ENCODE measurements at regions not wholly inside any gene's neighbourhood (a gene's known extent, or its start where the extent isn't known, plus 50 kb on each side); places are given as distances from the start of the nearest gene placed in this dataset.
"Not testable (repeated sequence)": the region's sequence is repeated elsewhere in the genome, so short reads cannot be mapped to it uniquely, and the experiment has no call there.

GRCh38 chr7:65621580-65622201 lies 248.0 kb downstream of the ZNF92 start:
- DNase-seq (ENCODE audit: low read depth): peak; percentile 20

GRCh38 chr7:65631236-65631635 lies 241.6 kb upstream of the VKORC1L1 start:
- not testable (repeated sequence) for DNase-seq (ENCODE audit: low read depth)

DNA sequence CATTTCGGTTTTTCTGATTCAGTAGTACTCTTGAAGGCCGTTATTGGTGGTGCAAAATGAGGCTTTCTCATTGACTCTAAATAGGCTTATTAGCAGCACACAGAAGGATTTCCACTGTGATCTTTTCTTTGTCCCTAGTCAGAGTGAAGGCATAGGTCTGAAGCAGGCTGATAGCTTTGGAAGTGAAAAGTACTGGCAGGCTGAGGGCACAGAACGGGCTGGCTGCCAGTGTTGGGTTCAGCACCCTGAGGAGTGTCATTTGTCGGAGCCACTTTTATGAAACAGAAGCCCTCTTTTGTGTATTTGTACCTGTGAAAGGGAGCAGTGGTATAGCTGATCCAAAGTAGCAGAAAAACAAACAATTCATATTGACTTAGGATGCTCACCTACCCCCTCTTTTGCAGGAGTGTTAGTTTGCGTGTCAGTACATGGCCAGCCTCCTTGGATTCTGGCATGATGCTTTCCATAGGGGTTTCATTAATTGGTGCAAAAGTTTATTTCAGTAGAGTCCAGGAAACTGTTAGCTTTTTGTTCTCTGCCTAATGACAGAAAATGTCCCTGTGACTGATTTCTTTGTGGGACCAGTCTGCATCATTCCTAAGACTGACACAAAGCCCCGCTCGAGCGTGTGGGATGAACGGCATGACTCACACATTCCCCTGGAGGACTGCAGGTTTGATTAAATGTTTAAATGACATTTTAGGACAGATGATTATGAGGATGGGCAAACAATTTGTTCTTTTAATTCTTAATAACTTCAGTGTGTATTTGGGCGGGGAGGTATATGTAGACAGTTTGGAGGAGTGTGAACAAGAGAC lies 239.1 kb upstream of the VKORC1L1 start:
- DNase-seq (ENCODE audit: low read depth): not testable (repeated sequence)

GRCh38 chr7:65638918-65639317 lies 234.0 kb upstream of the VKORC1L1 start:
- not testable (repeated sequence) for DNase-seq (ENCODE audit: low read depth)

DNA sequence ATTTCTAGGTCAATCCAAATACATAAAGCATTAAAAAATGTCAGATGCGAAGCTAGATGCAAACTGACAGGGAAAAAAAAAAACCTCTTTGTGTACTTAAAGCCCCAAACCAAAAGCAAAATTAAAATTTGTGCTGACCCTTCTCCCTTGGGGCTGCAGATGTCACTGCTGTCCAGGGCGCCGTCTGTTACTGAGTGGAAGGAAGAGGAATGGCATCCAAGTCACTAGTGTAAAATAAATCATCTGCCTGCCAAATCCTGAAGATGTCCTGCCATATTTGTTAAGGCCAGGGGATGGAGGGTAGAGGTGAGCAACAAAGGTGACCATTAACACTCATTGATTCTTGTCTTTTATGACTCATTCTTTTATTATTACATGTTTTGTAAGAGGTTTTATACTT lies 233.2 kb upstream of the VKORC1L1 start:
- DNase-seq (ENCODE audit: low read depth): not testable (repeated sequence)

- not testable (repeated sequence) for DNase-seq (ENCODE audit: low read depth)
These were observed 229.4 kb upstream of the VKORC1L1 start for GRCh38 chr7:65643498-65643897.

DNA sequence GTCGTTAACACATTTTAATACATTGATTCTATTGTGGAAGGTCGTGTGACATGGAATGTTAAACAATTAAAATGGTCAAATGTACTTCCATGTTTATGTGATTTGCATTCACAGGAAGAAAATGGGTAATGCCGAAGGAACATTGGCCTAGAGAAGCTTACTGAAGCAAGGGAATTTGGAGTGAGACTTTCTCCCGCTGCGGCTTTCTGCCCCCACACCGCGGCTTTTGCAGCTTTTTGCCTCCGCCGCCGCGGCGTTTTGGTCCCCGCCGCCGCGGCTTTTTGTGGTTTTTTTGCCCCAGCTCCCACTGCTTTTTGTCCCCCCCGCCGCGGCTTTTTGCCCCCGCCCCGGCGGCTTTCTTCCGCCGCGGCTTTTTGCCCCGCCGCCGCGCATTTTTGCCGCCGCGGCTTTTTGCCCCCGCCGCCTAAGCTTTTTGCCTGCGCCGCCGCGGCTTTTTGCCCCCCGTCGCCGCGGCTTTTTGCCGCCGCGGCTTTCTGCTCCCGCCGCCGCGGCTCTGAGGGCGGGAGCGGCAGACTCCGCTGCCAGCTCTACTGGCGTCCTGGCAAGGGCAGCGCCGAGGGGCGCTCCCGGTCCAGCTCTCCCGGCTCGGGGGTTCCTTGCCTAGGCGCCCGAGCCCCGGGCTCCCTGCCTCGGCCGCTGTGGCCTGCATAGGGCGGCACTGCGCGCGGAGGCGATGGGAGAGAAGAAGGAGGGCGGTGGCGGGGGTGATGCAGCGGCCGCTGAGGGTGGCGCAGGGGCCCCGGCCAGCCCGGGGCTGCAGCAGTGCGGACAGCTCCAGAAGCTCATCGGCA lies 225.5 kb upstream of the VKORC1L1 start:
- not testable (repeated sequence) for DNase-seq (ENCODE audit: low read depth)

DNA sequence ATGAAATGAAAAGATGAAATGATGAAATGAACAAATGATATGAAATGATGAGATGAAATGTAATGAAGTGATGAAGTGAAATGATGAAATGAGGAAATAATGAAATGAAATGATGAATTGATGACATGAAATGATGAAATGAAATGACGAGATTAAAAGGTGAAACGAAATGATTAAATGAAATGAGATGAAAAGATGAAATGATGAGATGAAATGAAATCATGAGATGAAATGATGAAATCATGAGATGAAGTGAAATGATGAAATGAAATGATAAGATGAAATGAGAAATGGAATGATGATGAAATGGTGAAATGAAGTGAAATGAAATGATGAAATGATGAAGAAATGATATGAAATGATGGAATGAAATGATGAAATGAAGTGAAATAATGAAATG lies 221.7 kb upstream of the VKORC1L1 start:
- not testable (repeated sequence) for DNase-seq (ENCODE audit: low read depth)

GRCh38 chr7:65651826-65652592 lies 220.9 kb upstream of the VKORC1L1 start:
- DNase-seq (ENCODE audit: low read depth): not testable (repeated sequence)

- DNase-seq (ENCODE audit: low read depth): not testable (repeated sequence)
These were observed 220.2 kb upstream of the VKORC1L1 start for GRCh38 chr7:65652669-65653068.

DNA sequence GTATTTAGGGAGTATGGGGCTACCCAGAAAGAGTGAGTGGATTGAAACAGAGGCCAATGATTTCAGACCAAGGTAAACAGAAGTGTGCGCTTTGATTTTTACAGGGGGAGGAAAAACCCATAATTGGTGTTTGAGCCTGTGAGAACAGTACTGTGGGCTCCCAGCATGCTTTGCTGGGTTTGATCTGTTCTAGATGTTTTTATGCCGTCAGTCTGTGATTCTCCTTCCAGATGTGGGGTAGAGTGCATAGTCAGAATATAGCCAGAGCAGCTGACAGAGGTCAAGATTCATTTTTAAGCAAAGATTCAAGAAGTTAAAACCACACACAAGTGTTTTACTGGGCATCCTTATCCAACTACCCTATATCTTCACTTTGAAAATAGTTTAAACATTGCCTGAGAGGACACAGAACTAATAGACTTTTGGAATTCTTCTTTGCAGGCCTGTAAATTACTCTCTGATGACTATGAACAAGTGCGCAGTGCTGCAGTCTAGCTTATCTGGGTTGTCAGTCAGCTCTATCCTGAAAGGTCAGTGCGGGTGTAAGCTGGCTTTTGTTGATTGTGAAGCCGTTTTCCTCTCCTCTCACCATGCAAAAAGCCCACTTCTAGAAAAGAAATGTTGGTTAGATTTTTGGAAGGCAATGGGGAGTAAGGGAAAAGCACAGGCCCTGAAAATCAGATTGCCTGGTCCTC lies 216.2 kb upstream of the VKORC1L1 start:
- not testable (repeated sequence) for DNase-seq (ENCODE audit: low read depth)

GRCh38 chr7:65683362-65683761 lies 189.5 kb upstream of the VKORC1L1 start:
- DNase-seq (ENCODE audit: low read depth): peak; percentile 42

DNA sequence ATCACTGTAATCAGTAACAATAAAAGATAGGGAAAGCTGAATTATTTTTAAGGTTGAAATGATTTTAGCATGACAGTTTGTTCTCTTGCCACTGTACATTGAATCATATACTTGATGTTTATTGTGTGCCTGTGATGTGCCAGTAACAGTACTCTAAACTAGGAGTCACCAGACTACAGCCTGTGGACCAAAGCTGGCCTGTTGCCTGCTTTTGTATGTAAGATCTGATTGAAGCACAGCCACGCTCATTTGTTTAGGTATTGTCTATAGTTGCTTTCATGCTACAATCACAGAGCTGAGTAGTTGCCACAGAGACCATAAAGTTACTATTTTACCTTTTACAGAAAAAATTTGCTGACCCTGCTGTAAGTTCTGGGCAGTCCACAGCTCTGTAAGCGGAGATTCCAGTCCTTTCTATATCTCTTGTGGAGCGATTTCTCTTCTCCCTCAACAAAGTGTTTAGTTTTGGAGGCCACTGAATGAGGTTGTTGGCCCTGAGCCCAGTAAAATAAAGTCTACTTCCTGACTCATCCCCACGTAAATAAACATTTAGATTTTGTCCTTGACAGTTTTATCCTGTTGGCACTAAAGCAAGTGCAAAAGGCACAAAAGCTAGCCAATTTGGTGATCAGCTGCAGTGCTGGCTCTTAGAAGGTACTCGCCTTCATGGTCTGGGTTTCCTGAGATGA lies 173.7 kb upstream of the VKORC1L1 start:
- not testable (repeated sequence) for DNase-seq (ENCODE audit: low read depth)

DNA sequence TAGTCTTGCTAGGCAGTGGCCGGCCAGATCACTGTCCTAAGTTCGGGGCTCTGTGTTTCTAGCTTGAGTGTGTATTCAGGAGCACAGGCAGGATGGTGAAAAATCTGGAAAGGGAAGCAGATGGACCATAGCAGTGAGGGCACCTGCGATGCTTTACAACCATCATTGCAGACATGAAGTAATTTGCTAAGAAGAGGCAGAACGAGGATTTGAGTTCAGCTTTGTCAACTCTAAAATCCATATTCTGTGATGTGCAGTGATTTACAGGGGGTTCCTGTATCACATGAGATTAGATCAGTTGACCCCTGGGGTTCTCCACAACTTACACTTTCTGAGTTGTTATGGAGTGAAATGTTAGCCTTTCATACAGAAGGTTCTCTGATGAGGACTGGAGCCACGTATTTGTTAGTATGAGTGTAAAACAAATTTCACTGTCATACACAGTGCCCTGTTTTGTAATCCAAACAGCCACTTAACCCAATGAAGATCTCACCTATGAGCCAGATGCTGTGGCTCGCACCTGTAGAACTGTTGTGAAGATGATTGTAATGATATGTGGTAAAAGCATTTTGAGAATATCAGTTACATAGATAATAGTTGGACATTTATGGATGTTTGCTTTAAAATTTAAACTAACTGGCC lies 173.0 kb upstream of the VKORC1L1 start:
- not testable (repeated sequence) for DNase-seq (ENCODE audit: low read depth)

GRCh38 chr7:65719123-65719798 lies 153.6 kb upstream of the VKORC1L1 start:
- not testable (repeated sequence) for DNase-seq (ENCODE audit: low read depth)

DNA sequence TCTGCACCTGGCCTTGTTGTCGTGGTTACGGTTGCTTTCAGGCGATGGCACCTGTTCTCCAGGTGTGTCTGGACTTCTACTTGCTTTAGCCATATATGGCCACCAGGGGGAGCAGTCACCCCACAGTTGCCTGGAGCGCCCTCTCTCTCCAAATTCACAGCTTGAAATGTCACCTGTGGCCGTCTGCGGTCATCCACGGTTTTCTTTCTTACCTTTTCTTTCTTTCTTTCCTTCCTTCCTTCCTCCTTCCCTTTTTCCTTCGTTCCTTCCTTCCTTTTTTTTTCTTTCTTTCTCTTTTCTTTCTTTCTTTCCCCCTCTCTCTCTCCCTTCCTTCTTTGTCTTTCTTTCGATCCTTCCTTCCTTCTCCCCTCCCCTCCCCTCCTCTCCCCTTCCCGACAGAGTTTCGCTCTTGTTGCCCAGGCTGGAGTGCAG lies 150.5 kb upstream of the VKORC1L1 start:
- DNase-seq (ENCODE audit: low read depth): peak; percentile 42

- DNase-seq (ENCODE audit: low read depth): not testable (repeated sequence)
These were observed 145.7 kb upstream of the VKORC1L1 start for GRCh38 chr7:65727182-65727581.

- no peak for DNase-seq (ENCODE audit: low read depth)
These were observed 141.7 kb upstream of the VKORC1L1 start for GRCh38 chr7:65731129-65731528.

DNA sequence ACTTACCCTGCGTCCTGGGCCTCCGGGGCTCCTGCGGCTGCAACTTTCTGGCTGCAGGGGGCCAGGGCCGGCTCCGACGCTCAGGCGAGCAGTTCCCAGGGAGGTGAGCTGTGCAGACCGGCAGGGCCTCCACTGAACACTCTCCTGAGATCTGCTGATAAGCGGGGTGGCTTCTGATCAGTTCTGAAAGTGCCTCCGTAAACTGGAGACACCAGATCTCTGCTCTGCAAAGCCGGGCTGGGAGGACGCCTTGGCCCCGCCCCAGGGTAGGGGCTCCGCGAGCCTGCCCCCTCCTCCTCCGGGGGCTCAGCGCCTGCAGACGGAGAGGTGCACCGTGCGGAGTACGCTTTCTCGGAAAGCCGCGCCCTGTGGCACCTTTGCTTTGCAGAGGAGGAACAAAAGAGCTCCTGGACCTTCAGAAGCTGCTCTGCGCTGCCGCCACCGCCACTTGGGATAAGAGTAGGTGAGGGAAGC lies 141.3 kb upstream of the VKORC1L1 start:
- peak; percentile 23 for DNase-seq (ENCODE audit: low read depth)
